Medulla oblongata (tissue), 1 donor: ENCODE measurements at regions not wholly inside any gene's neighbourhood (a gene's known extent, or its start where the extent isn't known, plus 50 kb on each side); places are given as distances from the start of the nearest gene placed in this dataset.

Source experiments
- DNase-seq: peaks from one replicate; pipeline ENCODE4 v3.0.0-alpha.2; 2015; ENCODE audit errors: extremely low spot score

- DNase-seq = no peak
Observed at GRCh38 chr18:25647404-25647803, 295.4 kb upstream of the ZNF521 start.

DNA sequence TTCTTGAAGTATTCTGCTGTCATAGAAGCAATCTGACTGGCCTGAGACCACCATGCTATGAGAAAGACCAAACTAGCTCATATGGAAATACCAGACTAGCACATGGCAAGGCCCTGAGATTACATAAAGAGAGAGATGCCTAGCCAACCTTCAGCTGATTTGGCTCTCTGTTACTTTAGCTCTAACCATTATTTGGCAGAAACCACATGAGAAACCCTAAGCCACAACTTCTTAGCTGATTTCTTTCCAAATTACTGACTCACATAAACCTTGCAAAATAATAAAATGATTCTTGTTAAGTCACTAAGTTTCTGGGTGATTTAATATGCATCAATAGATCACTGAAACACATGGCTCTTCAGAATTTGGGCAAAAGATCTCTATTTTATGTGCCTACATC lies 295.0 kb upstream of the ZNF521 start:
- DNase-seq = no peak

DNA sequence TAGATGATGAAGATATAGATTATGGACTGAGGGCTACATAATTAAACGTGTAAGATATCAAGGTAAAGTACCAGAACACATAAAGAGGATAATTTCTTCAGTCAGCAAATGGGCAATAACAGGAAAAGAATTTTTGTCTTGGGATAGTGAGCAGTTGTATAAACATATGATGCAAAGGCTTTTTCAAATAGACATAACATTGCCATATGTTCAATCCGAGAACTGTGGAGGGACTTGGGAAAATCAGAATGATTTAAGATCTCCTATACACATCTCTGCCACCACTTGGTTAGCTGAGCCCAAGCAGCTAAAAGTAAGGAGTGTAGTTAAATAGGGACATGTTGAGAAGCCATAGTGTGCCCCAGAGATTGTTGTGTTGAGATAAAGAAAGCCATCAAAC lies 287.6 kb upstream of the ZNF521 start:
- no peak for DNase-seq

- DNase-seq = no peak
Observed at GRCh38 chr18:25633563-25633962, 281.6 kb upstream of the ZNF521 start.

DNA sequence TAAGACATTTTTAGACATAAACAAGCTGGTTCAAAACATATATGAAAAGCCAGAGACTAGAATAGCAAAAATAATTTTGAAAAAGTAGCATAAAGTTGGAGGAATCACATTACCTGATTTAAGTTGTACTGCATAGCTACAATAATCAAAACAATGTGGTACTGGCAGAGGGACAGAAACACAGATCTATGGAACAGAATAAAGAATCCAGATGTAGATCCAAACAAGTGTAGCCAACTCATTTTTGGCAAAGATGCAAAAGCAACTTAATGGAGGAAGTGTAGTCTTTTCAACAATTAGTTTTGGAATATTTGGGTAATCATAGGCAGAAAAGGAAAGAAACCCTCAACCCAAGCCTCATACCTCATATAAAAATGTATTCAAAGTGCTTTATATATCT lies 278.7 kb upstream of the ZNF521 start:
- no peak for DNase-seq

DNA sequence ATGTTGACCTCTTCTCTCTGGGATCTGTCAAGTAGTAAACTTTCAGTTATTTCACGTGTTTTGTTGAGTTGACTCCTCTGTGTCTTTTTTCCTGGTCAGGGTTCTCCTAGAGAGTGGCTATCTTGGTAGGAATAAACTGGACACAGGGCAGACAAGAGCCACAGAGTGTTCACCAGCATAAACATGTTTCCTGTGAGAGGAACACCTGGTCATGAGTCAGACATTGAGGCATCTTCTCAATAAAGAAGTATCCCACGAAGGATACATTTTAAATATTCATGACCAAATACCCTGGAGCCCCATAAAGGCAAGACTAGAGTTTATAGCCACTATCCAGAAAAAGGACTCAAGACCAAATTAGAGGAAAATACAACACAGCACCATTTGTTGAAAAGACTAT lies 269.7 kb upstream of the ZNF521 start:
- DNase-seq = no peak

- DNase-seq = no peak
Observed at GRCh38 chr18:25621144-25621543, 269.2 kb upstream of the ZNF521 start.

- DNase-seq = no peak
Observed at GRCh38 chr18:25614168-25614567, 262.2 kb upstream of the ZNF521 start.

DNA sequence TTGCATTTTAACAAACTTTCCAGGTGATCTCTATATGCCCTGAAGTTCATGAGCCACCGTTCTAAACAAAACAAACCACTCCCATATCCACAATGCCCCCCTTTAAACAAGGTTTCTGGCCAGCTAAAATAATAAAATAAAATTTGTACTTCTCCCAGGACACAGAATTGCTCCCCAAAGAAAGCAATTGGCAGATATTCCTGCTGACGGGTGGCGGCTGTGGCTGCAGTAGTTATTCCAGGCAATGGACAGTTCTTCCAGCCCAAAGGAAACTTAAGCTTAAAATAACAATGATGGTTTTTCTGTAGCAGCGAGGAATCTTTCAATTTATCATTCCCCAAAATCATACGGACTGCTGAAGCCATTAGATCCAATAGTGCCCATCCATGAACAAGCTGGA lies 260.5 kb upstream of the ZNF521 start:
- DNase-seq = no peak

GRCh38 chr18:25608091-25608490 lies 256.1 kb upstream of the ZNF521 start:
- no peak for DNase-seq

GRCh38 chr18:25604894-25605597 lies 253.1 kb upstream of the ZNF521 start:
- no peak for DNase-seq

GRCh38 chr18:25604196-25604893 lies 252.4 kb upstream of the ZNF521 start:
- DNase-seq = no peak

- no peak for DNase-seq
Observed at GRCh38 chr18:25599443-25599842, 247.5 kb upstream of the ZNF521 start.

- no peak for DNase-seq
Observed at GRCh38 chr18:25597476-25597875, 245.5 kb upstream of the ZNF521 start.

DNA sequence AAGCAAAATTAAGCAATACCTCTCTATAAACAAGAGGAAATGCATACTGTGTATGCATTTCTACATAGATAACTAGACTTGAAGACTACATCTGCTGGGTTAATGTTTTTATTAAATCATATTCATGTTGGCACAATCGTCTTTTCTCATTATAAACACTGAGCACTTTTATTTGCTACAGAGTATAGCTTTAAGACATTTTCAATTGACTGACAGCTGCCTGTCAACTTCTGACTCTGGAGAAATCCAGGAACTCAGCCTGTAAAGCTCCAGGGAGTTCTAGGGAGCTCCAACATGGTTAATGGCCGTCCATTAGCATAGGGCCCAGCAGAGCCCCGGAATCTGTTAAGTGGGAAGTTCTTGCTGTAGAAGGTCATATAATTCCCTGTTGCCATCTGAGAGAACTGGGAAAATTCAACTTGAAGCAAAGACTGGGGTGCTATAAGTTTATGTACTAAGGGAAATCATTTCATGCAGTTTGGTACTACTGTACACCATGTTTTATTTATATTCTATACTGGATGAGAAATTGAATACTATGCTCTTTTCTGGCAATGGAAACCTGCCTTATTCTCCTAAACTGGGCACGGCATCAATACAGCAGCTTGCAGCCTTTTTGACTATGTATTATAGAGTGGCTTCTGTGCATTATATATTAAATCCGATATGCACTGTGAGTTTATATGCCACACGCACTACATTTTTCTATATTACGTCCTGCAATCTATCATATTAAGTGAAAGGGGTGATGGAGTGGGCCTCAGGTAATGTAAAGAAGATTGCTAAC lies 243.5 kb upstream of the ZNF521 start:
- no peak for DNase-seq

DNA sequence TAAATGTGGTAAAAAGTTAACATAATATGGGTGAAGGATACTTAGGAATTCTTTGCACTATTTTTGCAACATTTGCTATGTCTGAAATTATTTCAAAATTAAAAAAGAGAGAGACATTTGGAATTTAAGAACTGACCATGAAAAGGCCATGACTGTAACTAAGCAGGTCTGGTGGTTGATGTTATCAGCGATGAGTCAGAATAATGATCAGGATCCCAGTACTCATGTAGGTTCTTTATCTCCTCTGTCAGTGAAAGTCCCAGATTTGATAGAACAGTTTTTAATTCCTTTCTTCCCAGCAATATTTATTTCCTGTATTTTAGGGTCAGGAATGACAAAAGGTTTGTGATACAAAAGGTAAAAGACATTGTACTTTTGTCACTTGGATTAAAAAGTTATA lies 242.4 kb upstream of the ZNF521 start:
- no peak for DNase-seq

- no peak for DNase-seq
Observed at GRCh38 chr18:25592804-25593360, 240.9 kb upstream of the ZNF521 start.

DNA sequence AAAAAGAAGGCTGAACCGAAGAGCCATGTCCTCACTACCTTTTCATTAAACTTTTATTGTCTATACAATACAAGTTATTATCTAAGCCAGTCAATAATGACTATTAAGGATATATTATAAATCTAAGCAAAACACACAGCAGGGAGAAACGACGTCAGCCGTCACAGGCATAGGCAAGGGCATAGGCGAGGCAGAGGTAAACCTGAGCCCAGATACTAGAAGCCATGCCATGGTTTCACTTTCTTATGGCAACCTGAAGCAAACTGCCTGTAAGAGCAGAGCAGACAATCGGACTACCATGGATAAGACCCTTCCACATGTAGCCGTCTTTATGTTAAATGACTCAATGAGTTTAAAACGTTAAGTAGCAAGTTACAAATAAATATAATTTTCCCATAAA lies 238.5 kb upstream of the ZNF521 start:
- no peak for DNase-seq

GRCh38 chr18:25587545-25587944 lies 235.6 kb upstream of the ZNF521 start:
- DNase-seq = no peak

- DNase-seq = no peak
Observed at GRCh38 chr18:25568986-25569385, 217.0 kb upstream of the ZNF521 start.

- no peak for DNase-seq
Observed at GRCh38 chr18:25563816-25564683, 212.1 kb upstream of the ZNF521 start.

DNA sequence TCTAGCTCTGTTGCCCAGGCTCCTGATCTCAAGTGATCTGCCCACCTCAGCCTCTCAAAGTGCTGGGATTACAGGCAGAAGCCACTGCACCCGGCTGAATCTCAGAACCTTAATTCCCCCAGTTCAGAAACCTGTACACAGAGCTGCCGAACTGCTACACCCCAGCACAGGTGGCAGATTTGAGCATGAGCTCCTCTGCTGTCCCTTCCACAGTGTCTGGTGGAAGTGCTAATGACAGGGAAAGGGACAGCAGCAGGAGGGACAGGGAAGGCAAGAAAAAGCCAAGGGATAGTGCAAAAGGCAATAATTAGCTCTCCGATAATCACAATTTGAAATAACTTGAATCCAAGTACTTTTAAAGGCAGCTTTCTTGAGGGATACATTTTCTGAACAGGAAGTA lies 211.4 kb upstream of the ZNF521 start:
- DNase-seq = no peak
